NCI-H1092 treated with DMSO at 0.1 percent for 48 hours (cell line): ENCODE measurements at regions not wholly inside any gene's neighbourhood (a gene's known extent, or its start where the extent isn't known, plus 50 kb on each side); places are given as distances from the start of the nearest gene placed in this dataset.

ENCODE experiments used
- DNase-seq: peaks from one replicate; lab custom pipeline; 2025; lab: John Stamatoyannopoulos, UW

DNA sequence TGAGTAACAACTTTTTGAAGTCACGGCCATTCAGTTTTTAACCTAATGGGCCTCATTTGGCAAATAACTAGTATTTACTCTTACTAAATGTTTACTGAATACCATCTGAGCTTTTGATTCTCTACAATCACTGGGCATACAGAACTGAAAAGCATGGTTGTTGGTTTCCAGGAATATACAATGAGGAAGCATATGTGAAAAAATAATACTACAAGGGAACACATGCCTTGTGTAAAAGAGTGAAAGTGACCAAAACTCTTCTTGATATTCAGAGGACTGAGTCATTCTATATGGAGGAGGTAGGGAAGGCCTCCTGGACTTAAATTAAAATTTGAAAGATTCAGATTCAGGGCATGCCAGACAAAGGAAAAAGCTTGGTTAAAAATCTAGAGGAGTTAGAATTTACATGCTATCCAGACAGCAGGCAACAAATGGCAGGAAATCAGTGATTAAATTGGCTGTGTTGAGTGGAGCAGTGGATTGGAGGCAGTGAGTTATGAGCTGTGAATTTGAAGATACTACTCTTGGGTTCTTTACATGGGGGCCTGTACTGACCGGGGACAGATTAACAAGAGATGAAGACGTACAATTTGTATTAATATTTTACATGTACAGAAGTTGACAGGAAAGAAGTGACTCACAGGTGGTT, 53.6 kb upstream of the NRXN1 start:
- DNase-seq, result no peak

DNA sequence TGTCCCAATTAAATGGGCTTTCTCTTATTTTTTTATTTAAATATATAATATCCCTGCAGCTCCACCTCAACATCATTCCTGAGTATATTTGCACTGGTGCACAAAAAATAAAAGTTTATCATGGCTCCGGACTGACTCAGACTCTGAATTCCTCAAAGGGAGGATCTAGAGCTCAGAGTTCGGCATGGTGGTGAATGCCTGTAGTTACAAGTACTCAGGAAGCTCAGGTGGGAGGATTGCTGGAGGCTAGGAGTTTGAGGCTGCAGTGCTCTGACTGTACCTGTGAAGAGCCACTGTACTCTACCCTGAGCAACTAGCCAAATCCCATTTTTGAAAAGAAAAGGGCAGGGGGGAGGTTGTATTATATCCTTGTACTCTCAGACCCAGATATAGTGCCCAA, 52.8 kb upstream of the NRXN1 start:
- no peak for DNase-seq
